B cell (primary cell): ENCODE measurements at regions not wholly inside any gene's neighbourhood (a gene's known extent, or its start where the extent isn't known, plus 50 kb on each side); places are given as distances from the start of the nearest gene placed in this dataset.

Experiments used
- ATAC-seq: fragments of 200-7000 bp; cut with Tn5 transposase; one replicate; pipeline ENCODE4 v1.10.0; 2021; ENCODE audit warnings: low read depth, mild to moderate bottlenecking, moderate number of reproducible peaks, moderate library complexity
- CTCF ChIA-PET: fragments of 350-600 bp; sonication (Branson Sonifier 250); formaldehyde crosslinking; loops from one replicate; lab custom pipeline; 2021; ENCODE audit warnings: antibody characterized with exemption, inconsistent platforms; lab: Charles Lee
- POLR2A ChIA-PET: fragments of 350-600 bp; sonication (Branson Sonifier 250); formaldehyde crosslinking; loops from one replicate; lab custom pipeline; 2021; ENCODE audit warnings: antibody characterized with exemption; lab: Charles Lee
- DNase-seq: peaks from one replicate; pipeline ENCODE4 v3.0.0; 2013
- H2AFZ ChIP-seq: 2 replicates; pipeline ENCODE4 v1.6.1; 2012; ENCODE audit warnings: mild to moderate bottlenecking, low read depth, low read length; ENCODE audit not compliant: insufficient read depth, poor library complexity, severe bottlenecking
- H3K27ac ChIP-seq, 2 donors: 1 replicate in 1 of 2; 2 replicates in 1 of 2; pipeline ENCODE4 v1.5.1; 2012 to 2013; ENCODE audit warnings: low read length in 2 of 2, mild to moderate bottlenecking in 2 of 2, moderate library complexity in 1 of 2
- H3K27me3 ChIP-seq, 4 experiments: fragments of 200-600 bp in 1 of 4; sonication (generic) in 1 of 4; replicated peaks in 1 of 4; 1 replicate in 2 of 4; 2 replicates in 2 of 4; pipeline versions ENCODE4 v1.6.1 to v1.7.0; 2013 to 2016; ENCODE audit warnings: low read length in 3 of 4, mild to moderate bottlenecking in 2 of 4, mixed read lengths in 1 of 4, moderate library complexity in 1 of 4; ENCODE audit not compliant: insufficient read depth in 4 of 4, control insufficient read depth in 3 of 4; ENCODE audit errors: control extremely low read depth in 1 of 4
- H3K36me3 ChIP-seq, 2 experiments: replicated peaks in 1 of 2; 1 replicate in 1 of 2; 2 replicates in 1 of 2; pipeline versions ENCODE4 v1.6.1 to v1.7.1; 2013; ENCODE audit warnings: low read length in 1 of 2; ENCODE audit not compliant: insufficient read depth in 2 of 2, control insufficient read depth in 1 of 2; ENCODE audit errors: control extremely low read depth in 1 of 2, extremely low read depth in 1 of 2
- H3K4me1 ChIP-seq, 2 donors: fragments of 200-600 bp in 1 of 2; sonication (generic) in 1 of 2; 1 replicate in 1 of 2; 2 replicates in 1 of 2; pipeline versions ENCODE4 v1.5.1 to v1.6.1; 2013 to 2017; ENCODE audit warnings: low read length in 2 of 2; ENCODE audit not compliant: control insufficient read depth in 2 of 2, insufficient read depth in 2 of 2
- H3K4me2 ChIP-seq: replicated peaks from 2 replicates; pipeline ENCODE3; 2012; ENCODE audit warnings: mild to moderate bottlenecking, low read depth, low read length; ENCODE audit not compliant: poor library complexity, severe bottlenecking
- H3K4me3 ChIP-seq, 5 experiments: fragments of 200-600 bp in 1 of 5; sonication (generic) in 1 of 5; 1 replicate in 3 of 5; 2 replicates in 2 of 5; pipeline versions ENCODE4 v1.5.1 to v1.7.0; 2011 to 2016; ENCODE audit warnings: low read length in 4 of 5, mild to moderate bottlenecking in 4 of 5, low read depth in 2 of 5, control low read depth in 1 of 5, moderate library complexity in 1 of 5; ENCODE audit not compliant: insufficient read depth in 1 of 5; ENCODE audit errors: control extremely low read depth in 1 of 5, extremely low read depth in 1 of 5
- H3K79me2 ChIP-seq: fragments of 200-600 bp; sonication (generic); one replicate; pipeline ENCODE4 v1.6.0; 2016; ENCODE audit warnings: low read length; ENCODE audit not compliant: control insufficient read depth, insufficient read depth
- H3K9ac ChIP-seq: fragments of 200-600 bp; sonication (generic); 2 replicates; pipeline ENCODE4 v1.6.1; 2017; ENCODE audit warnings: mild to moderate bottlenecking, low read length, moderate library complexity
- H3K9me3 ChIP-seq, 3 donors: one replicate each; pipeline versions ENCODE4 v1.6.1 to v1.7.1; 2013; ENCODE audit warnings: low read length in 2 of 3; ENCODE audit not compliant: control insufficient read depth in 2 of 3, insufficient read depth in 1 of 3; ENCODE audit errors: control extremely low read depth in 1 of 3
- H4K20me1 ChIP-seq: 2 replicates; pipeline ENCODE4 v1.6.0; 2012; ENCODE audit warnings: mild to moderate bottlenecking, low read length; ENCODE audit not compliant: insufficient read depth, control insufficient read depth, poor library complexity, severe bottlenecking
- H3K27ac Mint-ChIP-seq: one replicate; pipeline ENCODE4 v1.8.0; 2021; ENCODE audit warnings: mixed read lengths
- H3K27me3 Mint-ChIP-seq: one replicate; pipeline ENCODE4 v1.8.0; 2021; ENCODE audit warnings: mixed read lengths
- H3K4me1 Mint-ChIP-seq: one replicate; pipeline ENCODE4 v1.8.0; 2021; ENCODE audit warnings: mixed read lengths
- H3K4me3 Mint-ChIP-seq: one replicate; pipeline ENCODE4 v1.8.0; 2021; ENCODE audit warnings: mixed read lengths
- H3K9me3 Mint-ChIP-seq: one replicate; pipeline ENCODE4 v1.8.0; 2022; ENCODE audit warnings: mixed read lengths; ENCODE audit not compliant: insufficient read depth
- EZH2 ChIP-seq: IDR thresholded peaks from 2 replicates; pipeline ENCODE4 v1.6.1; 2012; ENCODE audit warnings: borderline replicate concordance, low read depth, mild to moderate bottlenecking, moderate library complexity, low read length; ENCODE audit not compliant: insufficient read depth, poor library complexity, severe bottlenecking
- WGBS: methylation state at CpG from one replicate; pipeline ENCODE4 v1.1.5; 2013; ENCODE audit warnings: missing lambda C conversion rate; ENCODE audit not compliant: insufficient coverage; 5-methylcytosine and 5-hydroxymethylcytosine counted together
- intact Hi-C: fragments of 100-400 bp; cut with micrococcal nuclease; formaldehyde crosslinking; loops from one replicate; pipeline ENCODE4 v1.10.0; 2022
- TF ChIP-seq, protein P1 (sequence below): fragments of 200-600 bp; IDR thresholded peaks from one replicate; pipeline ENCODE4 v1.8.0; 2022; ENCODE audit warnings: antibody characterized with exemption, mild to moderate bottlenecking

DNA sequence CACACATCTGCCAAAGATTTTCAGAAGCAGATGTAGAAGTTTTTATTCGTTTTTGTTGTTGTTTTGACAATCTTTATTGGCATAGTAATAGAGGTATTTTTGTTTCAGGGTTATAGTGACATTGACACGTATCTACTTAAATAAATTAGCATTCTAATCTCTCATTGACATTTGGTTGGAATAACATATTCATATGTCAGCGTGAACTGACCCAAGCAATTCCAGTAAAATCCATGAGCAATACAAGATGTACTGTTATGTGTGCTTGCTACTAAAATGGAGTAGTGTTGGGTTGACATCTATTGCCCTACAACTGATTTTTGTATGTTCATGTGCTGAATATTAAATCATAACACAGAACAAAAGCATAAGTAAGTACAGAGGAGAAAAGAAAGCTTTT, 284.4 kb upstream of the SMC2 start:
- Histone ChIP-seq H3K9me3 (peaks cover 0 to 2% (median 0%) of the 10 kb centered on the region in 3 donors), H3K27ac (no peak overlapping the region), H2AFZ (no peak overlapping the region), H3K4me1 (no peaks in the 10 kb centered on the region), H3K27me3 (no peaks in the 10 kb centered on the region), H4K20me1 (no peaks in the 10 kb centered on the region), H3K79me2 (no peaks in the 10 kb centered on the region), H3K36me3 (no peaks in the 10 kb centered on the region), H3K4me2 (no peak overlapping the region), H3K4me3 (no peak overlapping the region), H3K9ac (no peak overlapping the region)
- intact Hi-C loops: no loop called here
- TF ChIP-seq, protein P1, sequence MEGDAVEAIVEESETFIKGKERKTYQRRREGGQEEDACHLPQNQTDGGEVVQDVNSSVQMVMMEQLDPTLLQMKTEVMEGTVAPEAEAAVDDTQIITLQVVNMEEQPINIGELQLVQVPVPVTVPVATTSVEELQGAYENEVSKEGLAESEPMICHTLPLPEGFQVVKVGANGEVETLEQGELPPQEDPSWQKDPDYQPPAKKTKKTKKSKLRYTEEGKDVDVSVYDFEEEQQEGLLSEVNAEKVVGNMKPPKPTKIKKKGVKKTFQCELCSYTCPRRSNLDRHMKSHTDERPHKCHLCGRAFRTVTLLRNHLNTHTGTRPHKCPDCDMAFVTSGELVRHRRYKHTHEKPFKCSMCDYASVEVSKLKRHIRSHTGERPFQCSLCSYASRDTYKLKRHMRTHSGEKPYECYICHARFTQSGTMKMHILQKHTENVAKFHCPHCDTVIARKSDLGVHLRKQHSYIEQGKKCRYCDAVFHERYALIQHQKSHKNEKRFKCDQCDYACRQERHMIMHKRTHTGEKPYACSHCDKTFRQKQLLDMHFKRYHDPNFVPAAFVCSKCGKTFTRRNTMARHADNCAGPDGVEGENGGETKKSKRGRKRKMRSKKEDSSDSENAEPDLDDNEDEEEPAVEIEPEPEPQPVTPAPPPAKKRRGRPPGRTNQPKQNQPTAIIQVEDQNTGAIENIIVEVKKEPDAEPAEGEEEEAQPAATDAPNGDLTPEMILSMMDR: no peak
- no peak for TF ChIP-seq EZH2
- no peaks in the 10 kb centered on the region for H3K9me3 Mint-ChIP-seq
- H3K4me3 Mint-ChIP-seq: no peak overlapping the region
- H3K4me1 Mint-ChIP-seq: no peaks in the 10 kb centered on the region
- DNase-seq: no peak
- no CpG with 5 or more reads among the region's 3 CpGs for WGBS
- no peaks in the 10 kb centered on the region for H3K27me3 Mint-ChIP-seq
- no peak for ATAC-seq
- no peak overlapping the region for H3K27ac Mint-ChIP-seq
- CTCF ChIA-PET: no interaction called here
- POLR2A ChIA-PET: no interaction called here

DNA sequence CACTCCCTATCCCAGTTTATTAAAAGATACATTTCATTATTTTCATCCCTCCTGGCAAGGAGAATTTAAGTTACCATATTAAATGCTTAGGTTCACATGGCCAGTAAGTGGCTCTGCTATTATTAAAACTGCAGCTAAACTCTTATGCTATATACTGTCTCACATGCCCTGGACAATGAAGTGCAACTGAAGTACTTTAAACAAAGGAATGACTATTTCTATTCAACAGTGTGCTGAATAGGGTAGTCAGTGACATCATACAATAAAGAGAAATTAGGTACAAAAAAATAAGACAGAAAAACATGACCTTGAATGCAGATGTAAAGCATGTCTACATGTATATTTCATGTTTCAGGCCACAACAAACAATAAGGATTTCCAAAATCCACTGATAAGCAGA, 282.6 kb upstream of the SMC2 start:
- H3K36me3 ChIP-seq: no peaks in the 10 kb centered on the region
- no peaks in the 10 kb centered on the region for H3K9me3 Mint-ChIP-seq
- no peaks in the 10 kb centered on the region for H3K79me2 ChIP-seq
- no peak overlapping the region for H3K27ac ChIP-seq
- CTCF ChIA-PET: no interaction called here
- H3K4me2 ChIP-seq: no peak overlapping the region
- POLR2A ChIA-PET: no interaction called here
- H3K4me3 ChIP-seq: no peak overlapping the region
- no peak for DNase-seq
- ATAC-seq: no peak
- no peak overlapping the region for H3K9ac ChIP-seq
- H4K20me1 ChIP-seq: no peaks in the 10 kb centered on the region
- TF ChIP-seq EZH2: no peak
- TF ChIP-seq, protein P1: no peak
- H3K4me3 Mint-ChIP-seq: no peak overlapping the region
- H2AFZ ChIP-seq: no peak overlapping the region
- H3K27me3 Mint-ChIP-seq: no peaks in the 10 kb centered on the region
- no peak overlapping the region for H3K27ac Mint-ChIP-seq
- peaks cover 0 to 2% (median 0%) of the 10 kb centered on the region in 3 donors for H3K9me3 ChIP-seq
- no peaks in the 10 kb centered on the region for H3K4me1 ChIP-seq
- no peaks in the 10 kb centered on the region for H3K27me3 ChIP-seq
- H3K4me1 Mint-ChIP-seq: no peaks in the 10 kb centered on the region
- intact Hi-C loops: no loop called here
